Activated naive CD4-positive, alpha-beta T cell treated with anti-CD3 and anti-CD28 coated beads for 36 hours (primary cell): ENCODE measurements at regions not wholly inside any gene's neighbourhood (a gene's known extent, or its start where the extent isn't known, plus 50 kb on each side); places are given as distances from the start of the nearest gene placed in this dataset.

ENCODE experiments used
- CTCF ChIA-PET: fragments of 350-600 bp; sonication (Branson Sonifier 250); formaldehyde crosslinking; loops from one replicate; lab custom pipeline; 2021; ENCODE audit warnings: antibody characterized with exemption; lab: Charles Lee
- DNase-seq: peaks from one replicate; pipeline ENCODE4 v3.0.0-alpha.2; 2020
- H3K27ac Mint-ChIP-seq: one replicate; pipeline ENCODE4 v1.8.0; 2021; ENCODE audit warnings: mild to moderate bottlenecking, mixed read lengths
- H3K27me3 Mint-ChIP-seq: one replicate; pipeline ENCODE4 v1.8.0; 2021; ENCODE audit warnings: low read depth, mixed read lengths
- H3K36me3 Mint-ChIP-seq: one replicate; pipeline ENCODE4 v1.8.0; 2021; ENCODE audit warnings: low read depth, mixed read lengths
- H3K4me1 Mint-ChIP-seq: one replicate; pipeline ENCODE4 v1.8.0; 2021; ENCODE audit warnings: low read depth, mixed read lengths
- H3K4me3 Mint-ChIP-seq: one replicate; pipeline ENCODE4 v1.8.0; 2021; ENCODE audit warnings: mild to moderate bottlenecking, moderate library complexity, mixed read lengths
- H3K9me3 Mint-ChIP-seq: one replicate; pipeline ENCODE4 v1.8.0; 2021; ENCODE audit warnings: mixed read lengths
- intact Hi-C: fragments of 100-400 bp; cut with micrococcal nuclease; formaldehyde crosslinking; loops from one replicate; pipeline ENCODE4 v1.15.1; 2023

- Mint-ChIP-seq H3K36me3 (no peaks in the 10 kb centered on the region), H3K9me3 (no peaks in the 10 kb centered on the region), H3K4me3 (no peak overlapping the region), H3K4me1 (no peaks in the 10 kb centered on the region), H3K27me3 (peaks cover 6% of the 10 kb centered on the region), H3K27ac (no peak overlapping the region)
- intact Hi-C loops = no loop called here
- no peak for DNase-seq
- CTCF ChIA-PET = no interaction called here
Measured at GRCh38 chr17:33811984-33812577, 443.0 kb upstream of the CCL2 start.

GRCh38 chr17:33814852-33815251 lies 440.2 kb upstream of the CCL2 start:
- H3K27me3 Mint-ChIP-seq = peaks cover 6% of the 10 kb centered on the region
- H3K4me1 Mint-ChIP-seq = no peaks in the 10 kb centered on the region
- no peaks in the 10 kb centered on the region for H3K36me3 Mint-ChIP-seq
- CTCF ChIA-PET = no interaction called here
- H3K9me3 Mint-ChIP-seq = no peaks in the 10 kb centered on the region
- DNase-seq = no peak
- no peak overlapping the region for H3K4me3 Mint-ChIP-seq
- intact Hi-C loops = no loop called here
- H3K27ac Mint-ChIP-seq = no peak overlapping the region

- CTCF ChIA-PET = interaction anchor here (0.6 kb wide), 1 partner anchor 298 kb away, joined by 3 read pairs; no protein-coding TSS in a partner anchor
- H3K36me3 Mint-ChIP-seq = no peaks in the 10 kb centered on the region
- H3K27me3 Mint-ChIP-seq = peaks cover 7% of the 10 kb centered on the region
- H3K9me3 Mint-ChIP-seq = no peaks in the 10 kb centered on the region
- no peak for DNase-seq
- H3K4me1 Mint-ChIP-seq = no peaks in the 10 kb centered on the region
- no peak overlapping the region for H3K4me3 Mint-ChIP-seq
- intact Hi-C loops = no loop called here
- H3K27ac Mint-ChIP-seq = no peak overlapping the region
Measured at GRCh38 chr17:33816036-33816435, 439.0 kb upstream of the CCL2 start.

- no peak overlapping the region for H3K4me3 Mint-ChIP-seq
- intact Hi-C loops = no loop called here
- CTCF ChIA-PET = interaction anchor here (0.6 kb wide), 1 partner anchor 10 kb away, joined by 3 read pairs; no protein-coding TSS in a partner anchor
- H3K27me3 Mint-ChIP-seq = peaks cover 8% of the 10 kb centered on the region
- no peak overlapping the region for H3K27ac Mint-ChIP-seq
- no peak for DNase-seq
- H3K36me3 Mint-ChIP-seq = no peaks in the 10 kb centered on the region
- no peaks in the 10 kb centered on the region for H3K4me1 Mint-ChIP-seq
- no peaks in the 10 kb centered on the region for H3K9me3 Mint-ChIP-seq
Measured at GRCh38 chr17:33816842-33817617, 438.1 kb upstream of the CCL2 start.

GRCh38 chr17:33819539-33819938 lies 435.5 kb upstream of the CCL2 start:
- no peaks in the 10 kb centered on the region for H3K4me1 Mint-ChIP-seq
- H3K9me3 Mint-ChIP-seq = no peaks in the 10 kb centered on the region
- no peak for DNase-seq
- CTCF ChIA-PET = no interaction called here
- H3K36me3 Mint-ChIP-seq = no peaks in the 10 kb centered on the region
- intact Hi-C loops = no loop called here
- H3K4me3 Mint-ChIP-seq = no peak overlapping the region
- H3K27ac Mint-ChIP-seq = no peak overlapping the region
- peaks cover 11% of the 10 kb centered on the region for H3K27me3 Mint-ChIP-seq

GRCh38 chr17:33832262-33832661 lies 422.8 kb upstream of the CCL2 start:
- Mint-ChIP-seq H3K27me3 (peaks cover 14% of the 10 kb centered on the region), H3K36me3 (no peaks in the 10 kb centered on the region), H3K9me3 (no peaks in the 10 kb centered on the region), H3K4me3 (no peak overlapping the region), H3K27ac (no peak overlapping the region), H3K4me1 (no peaks in the 10 kb centered on the region)
- CTCF ChIA-PET = no interaction called here
- DNase-seq = no peak
- intact Hi-C loops = no loop called here

- intact Hi-C loops = no loop called here
- DNase-seq = no peak
- Mint-ChIP-seq H3K27me3 (peaks cover 17% of the 10 kb centered on the region), H3K4me3 (no peak overlapping the region), H3K27ac (no peak overlapping the region), H3K36me3 (no peaks in the 10 kb centered on the region), H3K4me1 (no peaks in the 10 kb centered on the region), H3K9me3 (no peaks in the 10 kb centered on the region)
- CTCF ChIA-PET = no interaction called here
Measured at GRCh38 chr17:33837281-33837680, 417.8 kb upstream of the CCL2 start.

- Mint-ChIP-seq H3K36me3 (no peaks in the 10 kb centered on the region), H3K27me3 (peaks cover 17% of the 10 kb centered on the region), H3K4me3 (no peak overlapping the region), H3K9me3 (no peaks in the 10 kb centered on the region), H3K4me1 (no peaks in the 10 kb centered on the region), H3K27ac (no peak overlapping the region)
- no peak for DNase-seq
- intact Hi-C loops = no loop called here
- CTCF ChIA-PET = no interaction called here
Measured at GRCh38 chr17:33838281-33838680, 416.8 kb upstream of the CCL2 start.

- H3K4me3 Mint-ChIP-seq = no peak overlapping the region
- CTCF ChIA-PET = interaction anchor here (0.5 kb wide), 1 partner anchor 924 kb away, joined by 3 read pairs; no protein-coding TSS in a partner anchor
- intact Hi-C loops = no loop called here
- H3K9me3 Mint-ChIP-seq = no peaks in the 10 kb centered on the region
- H3K4me1 Mint-ChIP-seq = no peaks in the 10 kb centered on the region
- peaks cover 19% of the 10 kb centered on the region for H3K27me3 Mint-ChIP-seq
- no peaks in the 10 kb centered on the region for H3K36me3 Mint-ChIP-seq
- no peak overlapping the region for H3K27ac Mint-ChIP-seq
- DNase-seq = no peak
Measured at GRCh38 chr17:33847900-33848299, 407.2 kb upstream of the CCL2 start.

- H3K4me1 Mint-ChIP-seq = no peaks in the 10 kb centered on the region
- H3K36me3 Mint-ChIP-seq = no peaks in the 10 kb centered on the region
- DNase-seq = no peak
- H3K27ac Mint-ChIP-seq = no peak overlapping the region
- H3K9me3 Mint-ChIP-seq = no peaks in the 10 kb centered on the region
- CTCF ChIA-PET = no interaction called here
- no peak overlapping the region for H3K4me3 Mint-ChIP-seq
- intact Hi-C loops = no loop called here
- peaks cover 19% of the 10 kb centered on the region for H3K27me3 Mint-ChIP-seq
Measured at GRCh38 chr17:33848433-33848832, 406.7 kb upstream of the CCL2 start.

GRCh38 chr17:33854596-33854995 lies 400.5 kb upstream of the CCL2 start:
- no peaks in the 10 kb centered on the region for H3K4me1 Mint-ChIP-seq
- H3K9me3 Mint-ChIP-seq = no peaks in the 10 kb centered on the region
- no peaks in the 10 kb centered on the region for H3K36me3 Mint-ChIP-seq
- no peak overlapping the region for H3K27ac Mint-ChIP-seq
- intact Hi-C loops = no loop called here
- no peak for DNase-seq
- CTCF ChIA-PET = no interaction called here
- H3K4me3 Mint-ChIP-seq = no peak overlapping the region
- H3K27me3 Mint-ChIP-seq = peaks cover 29% of the 10 kb centered on the region

GRCh38 chr17:33858121-33858520 lies 397.0 kb upstream of the CCL2 start:
- Mint-ChIP-seq H3K4me1 (no peaks in the 10 kb centered on the region), H3K36me3 (no peaks in the 10 kb centered on the region), H3K4me3 (no peak overlapping the region), H3K27me3 (peaks cover 14% of the 10 kb centered on the region), H3K27ac (no peak overlapping the region), H3K9me3 (no peaks in the 10 kb centered on the region)
- intact Hi-C loops = no loop called here
- CTCF ChIA-PET = interaction anchor here (0.7 kb wide), 1 partner anchor 392 kb away, joined by 3 read pairs; no protein-coding TSS in a partner anchor
- DNase-seq = no peak

- Mint-ChIP-seq H3K27me3 (peaks cover 14% of the 10 kb centered on the region), H3K4me3 (no peak overlapping the region), H3K9me3 (no peaks in the 10 kb centered on the region), H3K4me1 (no peaks in the 10 kb centered on the region), H3K27ac (no peak overlapping the region), H3K36me3 (no peaks in the 10 kb centered on the region)
- CTCF ChIA-PET = no interaction called here
- intact Hi-C loops = no loop called here
- no peak for DNase-seq
Measured at GRCh38 chr17:33858682-33859081, 396.4 kb upstream of the CCL2 start.
